T-helper 2 cell treated with Interferon-gamma antibody and Interleukin-4, amounts not matched to agents 100 ng/mL and 5 ng/mL, for 36 hours (primary cell): ENCODE measurements at regions not wholly inside any gene's neighbourhood (a gene's known extent, or its start where the extent isn't known, plus 50 kb on each side); places are given as distances from the start of the nearest gene placed in this dataset.

Experiments used
- intact Hi-C: fragments of 100-400 bp; cut with micrococcal nuclease; formaldehyde crosslinking; loops from one replicate; pipeline ENCODE4 v1.15.1; 2023

DNA sequence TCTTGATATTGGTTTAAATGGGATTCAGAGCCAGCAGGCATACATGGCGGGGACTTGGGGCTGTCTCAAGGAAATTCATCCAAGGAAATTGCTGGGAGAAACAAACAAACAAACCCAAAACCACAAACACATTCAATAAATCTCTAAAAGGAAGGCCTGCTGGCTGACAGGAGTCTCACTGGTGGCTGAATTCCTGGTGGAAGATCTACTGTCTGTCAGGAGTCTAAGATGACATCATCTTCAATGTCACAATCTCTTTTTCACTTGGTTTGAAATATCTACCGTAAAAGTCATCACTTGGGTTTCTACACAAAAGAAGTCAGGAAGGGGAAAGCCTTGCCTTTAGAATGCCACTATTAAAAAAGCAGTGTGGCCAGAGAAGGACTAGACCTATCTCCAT, 87.9 kb downstream of the KLF5 start:
- intact Hi-C loops, result no loop called here

DNA sequence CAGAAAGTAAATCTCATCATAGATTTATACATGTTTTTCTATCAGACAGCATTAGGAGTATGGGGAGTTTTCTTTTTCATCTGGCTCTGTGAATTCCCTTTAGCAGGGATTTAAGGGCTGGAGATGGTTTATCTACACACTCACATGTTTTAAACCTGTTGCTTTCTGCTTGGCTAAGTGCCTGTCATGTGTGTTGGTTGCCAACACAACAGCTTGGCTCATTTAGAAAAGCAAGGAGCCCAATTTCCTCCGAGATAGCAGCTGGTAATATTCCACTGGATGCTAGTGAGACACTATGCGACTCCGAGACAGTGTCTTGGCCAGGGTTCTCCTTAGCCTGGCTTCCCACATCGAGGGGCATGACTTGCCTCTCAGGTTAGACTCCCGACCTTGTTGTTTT, 83.3 kb downstream of the KLF5 start:
- intact Hi-C loops, result no loop called here

DNA sequence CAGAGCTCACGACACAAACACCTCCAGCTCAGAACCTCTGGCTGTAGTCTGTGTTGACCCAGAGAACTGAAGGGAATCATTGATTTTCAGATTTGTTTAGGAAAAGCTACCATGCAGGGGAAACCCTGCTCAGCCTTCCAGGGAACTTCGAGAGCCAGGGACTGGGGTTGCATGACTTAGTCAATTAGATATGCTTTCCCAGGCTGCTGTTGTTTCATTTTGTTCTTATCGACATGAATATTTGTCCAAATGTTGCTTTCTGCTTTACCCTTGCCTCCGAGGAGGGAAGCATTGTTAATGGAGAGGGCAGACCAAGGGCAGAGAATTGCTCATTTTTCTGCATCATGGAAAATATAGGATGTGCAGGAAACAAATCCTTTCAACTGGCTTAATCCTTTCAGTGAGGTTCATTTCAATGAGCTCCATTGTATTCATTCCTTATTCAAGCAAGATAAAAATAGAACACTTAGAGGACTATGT, 82.5 kb downstream of the KLF5 start:
- intact Hi-C loops, result no loop called here

DNA sequence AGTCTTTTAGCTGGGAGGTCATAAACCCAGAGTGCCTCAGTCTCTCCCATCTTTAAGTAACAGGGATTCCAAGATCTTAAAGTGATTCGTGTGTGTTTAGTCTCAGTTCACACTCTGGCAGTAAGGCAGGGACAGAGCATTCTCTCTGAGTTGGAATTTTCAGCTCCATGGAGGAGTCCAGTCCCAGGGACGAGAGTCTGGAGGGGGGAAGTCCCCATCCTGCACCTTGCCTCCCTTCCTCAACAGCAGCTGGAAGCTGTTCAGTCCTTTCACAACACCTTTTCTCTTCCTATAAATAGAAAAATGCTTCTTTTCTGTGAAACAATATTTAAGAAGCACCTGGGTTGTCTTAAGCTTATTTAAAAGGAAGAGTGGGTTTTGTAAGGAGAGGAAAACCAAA, 82.0 kb downstream of the KLF5 start:
- intact Hi-C loops, result no loop called here

DNA sequence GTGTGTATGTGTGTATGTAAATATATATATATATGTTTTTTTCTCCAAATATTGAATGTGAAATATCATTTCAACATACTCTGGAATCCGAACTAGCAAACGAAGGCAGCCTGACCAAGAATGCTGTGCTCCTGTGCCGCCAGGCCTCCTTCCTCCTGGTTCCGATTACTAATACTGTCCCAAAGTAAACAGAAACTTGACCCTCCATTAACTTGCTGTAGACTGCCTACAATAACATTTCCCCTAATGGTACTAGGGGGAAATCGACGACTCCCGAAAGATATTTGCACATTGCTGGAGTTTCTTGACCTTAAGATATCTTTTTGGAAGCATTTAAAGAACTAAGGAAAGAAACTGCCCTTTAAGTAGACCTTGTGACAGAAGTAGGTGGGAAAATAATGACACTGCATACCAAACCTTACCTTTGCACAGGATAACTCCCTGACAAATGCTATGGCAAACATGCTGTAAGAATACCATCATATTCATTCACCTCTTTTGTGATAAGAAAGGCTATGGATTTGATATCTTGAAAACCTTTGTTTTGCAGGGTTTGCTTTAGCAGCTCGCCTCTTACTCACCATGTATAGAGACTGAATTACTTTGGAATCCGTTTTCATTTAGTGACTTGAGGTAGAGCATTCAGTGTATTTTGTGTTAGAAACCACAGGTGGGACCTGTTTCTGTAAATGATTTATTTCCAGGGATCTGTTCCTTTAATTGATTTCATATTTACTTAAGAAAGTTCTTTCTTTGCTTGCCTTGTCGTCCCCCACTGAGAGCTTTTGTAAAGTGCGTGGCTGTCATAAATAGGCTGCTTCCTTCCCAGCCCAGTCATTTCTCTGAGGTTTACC, 80.1 kb downstream of the KLF5 start:
- intact Hi-C loops, result no loop called here

DNA sequence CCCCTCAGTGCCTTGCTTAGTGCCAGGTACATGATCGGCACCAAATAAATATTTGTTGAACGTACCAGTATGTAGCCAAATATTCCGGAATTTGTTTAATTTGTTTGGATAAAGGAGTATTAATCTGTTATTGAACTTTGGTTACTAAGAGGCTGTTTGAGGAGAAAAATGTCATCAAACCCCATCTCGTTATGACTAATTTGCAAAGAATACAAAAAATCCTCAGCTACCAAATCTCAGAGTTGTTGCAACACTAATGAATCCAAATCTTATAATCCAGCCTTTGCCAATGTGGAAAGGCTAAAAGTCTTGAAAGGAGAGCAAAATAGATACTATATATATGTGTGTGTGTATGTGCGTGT, 79.5 kb downstream of the KLF5 start:
- intact Hi-C loops, result no loop called here

DNA sequence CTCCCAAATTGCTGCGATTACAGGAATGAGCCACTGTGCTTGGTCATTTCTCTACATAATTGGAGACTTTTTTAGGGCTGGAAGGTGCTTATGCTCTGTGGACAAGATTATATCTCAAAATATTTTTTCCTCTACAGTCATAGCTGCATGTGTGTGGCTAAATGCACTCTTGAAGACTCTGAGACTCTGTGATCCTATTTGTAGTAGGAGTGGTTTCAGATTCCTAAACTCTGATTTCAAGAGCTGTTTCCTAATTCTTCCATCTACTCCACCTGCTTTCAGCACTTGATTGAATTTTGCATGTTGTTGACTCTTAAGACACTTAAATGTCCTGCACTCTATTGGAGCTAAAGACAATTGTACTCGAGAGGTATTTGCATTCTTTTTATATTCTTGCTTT, 78.0 kb downstream of the KLF5 start:
- intact Hi-C loops, result no loop called here

DNA sequence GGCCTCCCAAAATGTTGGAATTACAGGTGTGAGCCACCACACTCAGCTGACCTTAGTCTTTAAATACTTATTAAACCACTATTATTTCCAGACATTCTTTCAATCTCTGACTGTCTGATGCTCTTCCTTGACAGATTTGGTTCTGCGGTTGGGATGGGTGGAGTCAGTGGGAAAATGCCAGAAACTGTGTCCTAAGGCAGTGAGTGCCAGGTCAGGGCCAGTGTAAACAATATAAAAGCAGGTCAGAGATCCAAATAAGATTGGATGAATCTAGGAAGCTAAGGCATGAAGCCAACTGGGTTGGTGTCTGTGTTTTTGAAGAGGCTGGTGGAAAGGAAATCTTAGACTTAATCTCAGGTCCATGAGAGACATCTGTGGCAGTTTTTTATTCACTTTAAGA, 74.7 kb downstream of the KLF5 start:
- intact Hi-C loops, result no loop called here

DNA sequence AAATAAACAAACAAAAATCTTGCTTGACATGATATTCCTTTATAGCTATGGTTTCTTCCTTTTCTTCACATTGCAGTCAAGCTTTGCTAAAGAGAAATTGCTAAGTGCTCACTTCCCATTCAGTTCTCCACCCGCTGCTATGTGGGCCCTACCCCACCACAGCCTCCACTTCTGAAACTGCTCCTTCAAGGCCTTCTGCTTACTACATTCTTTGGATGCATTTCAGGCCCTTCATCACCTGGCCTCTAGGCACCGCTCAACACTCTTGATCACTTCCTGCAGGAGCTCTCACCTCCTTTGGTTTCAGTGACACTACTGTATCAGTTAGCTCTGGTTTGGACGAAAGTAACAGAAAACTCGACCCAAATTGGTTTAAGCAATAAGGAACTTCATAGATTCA, 72.4 kb downstream of the KLF5 start:
- intact Hi-C loops, result no loop called here

DNA sequence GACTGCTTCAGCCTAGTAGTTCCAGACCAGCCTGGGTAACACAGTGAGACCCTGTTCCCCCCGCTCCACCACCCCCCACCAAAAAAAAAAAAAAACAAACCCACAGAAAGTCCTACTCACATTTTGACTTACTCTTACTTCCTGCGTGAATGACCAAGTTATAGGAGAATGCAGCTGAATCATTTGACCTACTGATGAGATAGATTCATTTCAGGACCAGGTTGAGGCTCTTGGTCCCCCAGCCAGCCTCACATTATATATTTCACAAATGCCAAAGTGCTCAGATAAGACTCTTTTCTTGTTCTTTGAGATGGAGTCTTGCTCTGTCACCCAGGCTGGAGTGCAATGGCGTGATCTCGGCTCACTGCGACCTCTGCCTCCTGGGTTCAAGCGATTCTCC, 70.2 kb downstream of the KLF5 start:
- intact Hi-C loops, result no loop called here
